ENCODE measurements at regions not wholly inside any gene's neighbourhood (a gene's known extent, or its start where the extent isn't known, plus 50 kb on each side); places are given as distances from the start of the nearest gene placed in this dataset.

DNA sequence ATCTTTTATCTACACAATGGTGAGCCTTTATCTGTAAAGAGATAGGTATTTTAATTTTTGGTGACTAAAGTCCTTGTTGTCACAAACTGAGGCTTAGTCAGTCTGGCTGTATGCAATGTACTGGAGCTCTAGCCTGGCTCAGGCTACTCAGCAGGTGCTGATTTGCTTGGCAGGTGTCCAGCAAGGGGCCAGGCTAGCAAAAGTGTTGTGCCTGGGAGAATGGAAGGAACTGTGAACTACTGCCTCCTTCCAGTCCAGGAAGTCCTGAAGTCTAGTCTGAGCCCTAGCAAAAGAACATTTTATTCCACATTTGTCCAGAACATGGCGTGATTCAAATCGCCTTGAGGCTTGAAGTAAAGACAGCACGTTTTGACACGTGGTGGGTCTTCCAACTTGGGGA, 260.5 kb downstream of the CCDC85A start:
- DNase-seq (ENCODE audit: low spot score) = no peak

DNA sequence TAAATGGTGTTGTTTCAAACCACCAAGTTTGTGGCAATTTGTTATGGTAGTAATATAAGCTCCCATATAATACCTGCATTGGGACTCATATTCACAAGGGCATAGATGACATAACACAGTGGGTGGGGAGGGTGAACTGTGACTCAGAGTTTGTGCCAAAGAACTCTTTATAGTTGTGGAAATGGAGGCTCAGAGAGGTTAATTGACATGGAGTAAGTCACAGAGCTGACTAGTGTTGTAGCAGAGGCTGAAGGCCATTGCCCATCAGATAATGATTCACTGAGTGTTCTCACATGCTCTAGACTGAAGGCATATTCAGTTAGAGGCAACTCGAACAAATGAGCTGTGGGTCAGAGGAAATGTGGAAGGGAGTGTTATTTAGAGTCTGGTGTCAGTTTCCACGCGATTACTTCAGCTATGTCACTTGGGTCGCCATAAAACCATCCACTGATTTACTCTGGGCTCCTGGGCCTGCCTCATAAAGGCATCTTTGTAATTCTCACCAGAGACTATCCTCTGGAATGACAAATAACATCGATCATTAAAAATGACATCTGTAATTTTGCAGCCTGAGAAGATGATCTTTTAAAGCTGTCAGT, 264.7 kb downstream of the CCDC85A start:
- no peak for DNase-seq (ENCODE audit: low spot score)

DNA sequence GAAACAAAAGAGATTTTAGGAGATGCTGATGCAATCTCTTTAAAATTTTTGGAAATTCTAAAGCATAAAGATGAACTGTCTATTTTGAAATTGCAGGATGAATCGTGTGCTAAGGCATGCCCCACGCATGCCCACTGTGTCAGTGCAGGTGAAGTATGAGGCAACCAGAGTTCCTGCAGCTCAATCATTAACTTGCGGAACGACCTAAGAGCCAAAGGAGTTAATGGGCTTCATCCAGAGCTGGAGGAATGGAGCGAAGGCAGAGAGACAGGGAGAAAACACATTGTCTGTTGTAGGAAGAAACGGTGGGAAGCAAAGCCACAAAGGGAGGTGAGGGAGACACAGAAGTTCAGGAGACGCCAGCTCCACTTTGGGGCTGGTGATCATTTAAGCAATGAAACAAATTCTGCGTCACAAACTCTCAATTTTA, 265.2 kb downstream of the CCDC85A start:
- DNase-seq (ENCODE audit: low spot score) = no peak

DNA sequence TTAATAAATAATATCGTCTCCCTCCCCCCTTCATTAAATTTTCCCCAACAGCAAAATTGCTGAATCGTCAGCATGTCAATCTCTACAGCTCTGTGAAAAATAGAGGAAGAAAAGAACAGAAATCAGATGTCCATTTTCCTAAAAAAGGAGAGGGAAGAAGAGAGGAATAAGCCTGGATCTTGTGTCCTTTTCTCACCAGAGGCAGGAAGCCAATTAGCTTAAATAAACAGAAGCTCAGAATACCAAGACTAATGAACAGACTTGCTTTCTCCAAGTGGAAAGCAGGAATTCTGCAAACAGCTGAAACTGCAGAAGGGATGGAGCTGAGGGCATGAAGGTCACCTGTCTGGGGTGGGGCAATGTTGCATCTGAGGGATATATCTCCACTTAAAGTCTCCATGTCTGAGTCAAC, 265.7 kb downstream of the CCDC85A start:
- DNase-seq (ENCODE audit: low spot score) = no peak

DNA sequence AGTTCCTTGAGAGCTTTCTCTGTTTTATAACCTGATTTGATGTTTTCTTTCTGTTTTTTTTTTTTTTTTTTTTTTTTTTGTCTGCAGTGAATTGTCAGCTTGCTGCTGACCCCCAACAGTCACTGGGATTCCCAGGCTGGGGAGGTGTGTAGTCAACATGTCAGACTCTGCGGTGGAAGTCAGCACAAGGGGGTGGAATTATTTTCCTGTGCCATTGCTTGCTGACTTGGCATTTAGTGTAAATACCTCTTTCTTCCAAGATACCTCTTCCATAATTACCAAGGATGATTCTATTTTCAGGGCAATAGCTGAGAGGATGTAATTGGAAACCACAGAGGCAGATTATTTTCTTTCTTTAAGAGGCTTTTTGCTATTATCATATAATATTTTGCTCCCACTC, 266.3 kb downstream of the CCDC85A start:
- no peak for DNase-seq (ENCODE audit: low spot score)

DNA sequence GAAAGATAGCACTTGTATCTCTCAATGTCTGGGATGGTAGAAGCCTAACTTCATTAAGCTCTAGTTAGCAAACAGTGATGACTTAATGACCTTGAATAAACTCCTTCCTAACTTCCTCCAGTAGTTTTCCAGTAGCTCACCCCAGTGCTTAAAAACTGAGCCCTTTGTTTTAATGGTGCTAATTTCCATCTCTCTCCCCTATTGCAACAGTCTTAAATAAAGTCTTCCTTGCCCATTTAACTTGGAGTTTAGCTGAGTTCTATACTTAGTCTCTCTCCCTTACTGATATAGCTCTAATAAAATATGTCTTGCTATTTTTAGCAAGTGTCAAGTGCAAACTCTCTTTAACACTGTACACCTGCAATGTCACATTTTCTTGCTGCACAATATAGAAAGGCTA, 267.0 kb downstream of the CCDC85A start:
- no peak for DNase-seq (ENCODE audit: low spot score)

DNA sequence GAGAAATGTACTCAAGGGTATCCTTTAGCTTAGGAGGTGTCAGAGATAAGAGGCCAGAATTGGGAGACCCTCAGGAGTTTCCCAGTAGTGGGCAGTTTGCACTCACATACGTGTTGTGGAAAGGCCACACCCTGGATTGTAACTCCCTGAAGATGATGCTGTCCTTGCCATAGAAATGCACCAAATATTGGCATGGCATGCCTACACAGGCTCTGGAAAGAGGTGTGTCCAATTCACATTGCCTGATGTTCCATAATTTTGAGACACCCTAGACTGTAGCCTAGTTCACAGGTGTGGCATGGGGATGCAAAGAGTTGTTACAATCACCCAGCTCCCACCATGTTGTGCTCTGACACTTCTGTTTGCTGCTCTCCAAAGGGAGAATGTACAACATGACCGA, 271.9 kb downstream of the CCDC85A start:
- no peak for DNase-seq (ENCODE audit: low spot score)

DNA sequence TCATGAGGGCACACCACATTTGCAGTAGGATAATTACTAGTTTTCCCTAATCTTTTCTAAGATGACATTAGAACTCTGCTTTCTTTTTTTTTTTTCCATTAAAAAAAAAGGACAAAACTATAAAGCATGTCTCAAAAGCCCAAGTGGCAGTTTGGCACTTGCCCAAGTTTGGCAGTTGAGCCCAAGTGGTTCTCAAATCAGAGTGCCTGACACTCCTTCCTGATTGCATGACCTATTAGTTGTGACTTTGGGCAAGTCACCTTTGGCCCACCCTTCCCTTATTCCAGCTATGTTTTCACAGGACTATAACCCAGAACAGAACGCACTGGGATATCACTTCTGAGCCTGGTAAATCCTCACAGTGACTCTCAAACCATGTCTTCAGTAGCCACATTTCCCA, 273.0 kb downstream of the CCDC85A start:
- no peak for DNase-seq (ENCODE audit: low spot score)

DNA sequence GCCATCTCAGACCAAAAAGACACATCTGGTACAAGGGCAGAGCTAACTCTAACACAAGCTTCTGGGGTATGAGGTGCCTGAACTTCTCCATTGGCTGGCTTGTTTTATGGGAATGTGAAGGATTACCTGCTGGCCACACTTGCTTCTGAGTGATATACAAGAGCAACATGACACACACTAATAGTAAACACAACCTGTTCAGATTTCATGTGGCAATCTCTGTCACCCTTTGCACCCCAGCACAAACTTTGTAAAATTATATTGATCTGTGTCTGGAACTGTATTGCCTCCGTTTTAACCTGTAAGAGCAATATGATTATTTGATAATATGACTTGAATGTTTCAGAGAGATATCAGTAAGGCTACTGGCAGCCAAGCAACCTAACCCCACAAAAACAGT, 276.7 kb downstream of the CCDC85A start:
- DNase-seq (ENCODE audit: low spot score) = no peak

DNA sequence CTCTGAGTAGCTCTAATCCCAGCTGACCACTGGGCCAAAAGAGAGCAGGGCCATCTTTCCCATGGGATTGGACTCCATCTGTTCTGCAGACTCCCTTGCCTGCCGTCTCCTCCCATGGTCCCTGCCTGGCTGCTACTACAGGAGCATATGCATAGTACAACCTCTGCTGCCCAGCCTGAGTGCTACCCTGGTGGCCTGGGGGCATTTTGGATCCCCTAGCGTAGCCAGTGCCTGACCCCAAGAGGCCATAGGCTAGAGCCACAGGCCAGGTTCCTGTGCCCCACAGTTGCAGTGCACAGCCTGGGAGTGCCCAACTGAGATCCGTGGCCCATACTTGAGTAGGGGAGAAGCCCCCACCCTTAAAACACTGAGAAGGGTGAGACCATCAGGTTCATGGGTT, 280.3 kb downstream of the CCDC85A start:
- no peak for DNase-seq (ENCODE audit: low spot score)

DNA sequence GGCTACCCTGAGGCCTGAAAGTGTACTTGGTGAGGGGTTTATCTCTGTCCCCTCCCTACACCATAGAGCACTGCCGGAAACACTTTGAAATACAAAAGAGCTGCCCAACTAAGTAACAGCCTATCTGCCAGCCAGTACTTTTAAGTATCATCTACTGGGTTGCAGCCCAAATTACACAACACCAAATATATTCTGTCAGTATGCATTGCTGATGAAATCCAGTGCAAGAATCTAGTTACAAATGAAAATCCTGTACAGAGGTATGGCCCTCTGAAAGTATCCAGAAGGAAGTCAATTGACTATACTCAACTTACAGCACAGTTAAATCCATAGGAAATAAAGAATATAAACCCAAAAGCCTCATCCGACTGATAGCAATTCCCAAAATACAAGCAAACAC, 280.8 kb downstream of the CCDC85A start:
- no peak for DNase-seq (ENCODE audit: low spot score)

DNA sequence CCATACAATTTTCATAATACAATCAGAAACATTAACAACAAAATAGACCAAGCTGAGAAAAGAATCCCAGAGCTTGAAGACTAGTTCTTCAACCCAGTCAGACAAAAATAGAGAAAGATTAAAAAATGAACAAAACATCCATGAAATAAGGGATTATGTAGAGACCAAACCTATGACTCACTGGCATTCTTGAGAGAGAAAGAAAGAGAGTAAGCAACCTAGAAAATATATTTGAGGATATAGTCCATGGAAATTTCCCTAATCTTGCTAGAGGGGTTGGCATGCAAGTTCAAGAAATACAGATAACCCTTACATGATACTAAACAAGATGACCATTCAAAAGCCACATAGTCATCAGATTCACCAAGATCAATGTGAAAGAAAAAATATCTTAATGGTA, 281.7 kb downstream of the CCDC85A start:
- no peak for DNase-seq (ENCODE audit: low spot score)

DNA sequence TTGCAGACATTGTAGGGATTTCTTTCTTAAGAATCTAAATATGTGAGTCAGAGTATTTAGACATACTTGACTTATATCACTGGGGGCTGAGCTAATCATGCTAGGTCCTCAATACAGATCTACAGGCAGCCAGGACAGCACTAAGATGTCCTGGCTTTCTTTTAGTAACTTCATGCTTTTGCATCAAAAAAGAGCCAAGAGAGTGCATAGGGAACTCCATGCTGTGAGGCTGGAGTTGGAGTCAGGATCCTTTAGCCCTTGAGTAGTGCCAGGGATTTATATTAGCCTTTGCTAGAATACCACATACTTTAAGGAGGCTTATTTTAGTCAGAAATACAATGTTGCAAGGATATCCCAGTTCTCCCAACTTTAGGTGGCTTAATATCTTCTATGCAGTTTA, 289.7 kb downstream of the CCDC85A start:
- DNase-seq (ENCODE audit: low spot score) = no peak

DNA sequence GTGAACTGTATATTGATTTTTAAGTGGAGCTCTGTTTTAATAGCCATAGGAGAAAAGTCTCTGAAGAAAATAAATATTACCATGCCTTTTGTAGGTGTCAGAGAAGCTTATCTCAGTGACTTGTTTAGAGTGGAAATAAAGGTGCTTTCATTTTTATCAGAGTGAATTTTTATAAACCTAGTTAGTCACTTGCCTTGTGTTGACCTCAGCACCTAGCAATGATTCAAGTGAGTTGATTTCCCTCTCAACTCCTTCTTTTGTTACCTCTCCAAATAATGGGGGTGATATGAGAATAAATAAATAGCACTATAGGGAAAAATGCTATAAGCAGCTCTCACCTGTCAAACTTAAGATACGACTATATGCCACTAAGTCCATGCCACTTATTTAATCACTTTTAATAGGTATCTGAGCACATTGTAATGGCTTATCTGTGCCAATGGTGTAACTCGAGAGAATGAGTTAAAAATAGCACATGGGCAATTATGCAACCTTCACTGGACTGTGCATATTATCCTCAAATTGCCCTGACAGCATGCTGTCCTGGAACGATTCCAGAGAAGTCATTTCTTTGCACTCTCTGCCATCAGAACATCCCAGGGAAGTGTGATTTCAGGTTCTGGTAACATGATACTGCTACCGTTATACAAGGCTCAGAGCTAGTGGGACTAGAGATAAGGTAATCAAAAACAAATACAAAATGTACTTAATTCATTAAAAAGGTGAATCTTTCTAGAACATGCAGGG, 290.8 kb downstream of the CCDC85A start:
- no peak for DNase-seq (ENCODE audit: low spot score)

DNA sequence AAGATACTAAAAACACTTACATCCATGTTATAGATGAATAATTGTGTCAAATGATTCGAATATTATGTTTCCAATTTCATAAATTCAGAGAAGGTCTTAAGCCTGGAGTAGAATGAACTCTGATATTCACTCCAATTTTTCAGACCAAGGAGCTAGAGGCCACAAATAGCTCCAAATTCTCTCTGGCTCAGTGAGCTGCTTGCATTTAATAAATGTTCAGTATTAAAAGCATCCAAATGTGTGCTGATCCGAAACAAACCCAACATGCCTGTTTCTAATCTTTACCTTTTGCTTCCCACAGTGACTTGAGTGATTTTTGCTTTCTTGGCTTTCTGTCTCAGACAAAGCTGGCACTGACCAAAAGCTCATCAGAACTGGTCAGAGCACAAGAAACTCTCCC, 291.4 kb downstream of the CCDC85A start:
- no peak for DNase-seq (ENCODE audit: low spot score)

DNA sequence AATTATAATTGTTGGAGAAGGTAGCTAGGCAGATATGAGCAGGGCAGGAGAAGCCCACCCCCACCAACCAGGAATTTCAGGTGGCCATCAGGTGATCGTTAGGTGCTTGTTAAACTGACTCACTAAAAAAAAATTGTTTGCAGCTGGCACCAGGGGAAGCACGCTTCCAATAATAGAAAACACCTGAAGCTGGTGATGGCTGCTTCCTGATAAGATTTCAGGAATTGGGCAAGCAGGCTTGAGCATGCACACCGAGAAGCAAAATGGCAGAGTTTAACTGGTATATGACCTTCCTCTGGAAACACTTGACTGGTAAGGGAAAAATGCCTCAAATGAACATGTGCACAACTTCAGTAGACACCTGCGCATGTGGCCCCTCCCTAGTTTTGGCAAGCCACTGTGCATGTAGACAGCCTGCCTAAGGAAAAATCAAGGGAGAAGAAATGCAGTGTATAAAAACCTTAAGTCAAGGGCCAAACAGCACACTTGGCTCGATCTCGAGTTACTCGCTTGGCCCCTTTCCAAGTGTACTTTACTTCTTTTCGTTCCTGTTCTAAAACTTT, 292.8 kb downstream of the CCDC85A start:
- no peak for DNase-seq (ENCODE audit: low spot score)

DNA sequence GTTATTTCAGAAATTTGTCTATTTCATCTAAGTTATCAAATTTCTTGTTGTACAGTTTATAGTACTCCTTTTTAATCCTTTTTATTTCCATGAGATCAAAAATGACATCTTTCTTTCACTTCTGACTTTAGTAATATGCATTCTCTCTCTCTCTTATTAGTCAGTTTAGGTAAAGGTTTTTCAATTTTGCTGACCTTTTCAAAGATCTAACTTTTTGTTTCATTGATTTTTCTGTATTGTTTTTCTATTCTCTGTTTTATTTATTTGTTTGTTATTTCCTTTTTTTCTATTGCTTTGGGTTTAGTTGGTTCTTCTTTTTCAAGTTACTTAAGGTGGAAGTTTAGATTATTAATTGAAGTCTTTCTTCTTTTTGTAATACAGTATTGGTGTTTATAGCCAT, 294.2 kb downstream of the CCDC85A start:
- no peak for DNase-seq (ENCODE audit: low spot score)

DNA sequence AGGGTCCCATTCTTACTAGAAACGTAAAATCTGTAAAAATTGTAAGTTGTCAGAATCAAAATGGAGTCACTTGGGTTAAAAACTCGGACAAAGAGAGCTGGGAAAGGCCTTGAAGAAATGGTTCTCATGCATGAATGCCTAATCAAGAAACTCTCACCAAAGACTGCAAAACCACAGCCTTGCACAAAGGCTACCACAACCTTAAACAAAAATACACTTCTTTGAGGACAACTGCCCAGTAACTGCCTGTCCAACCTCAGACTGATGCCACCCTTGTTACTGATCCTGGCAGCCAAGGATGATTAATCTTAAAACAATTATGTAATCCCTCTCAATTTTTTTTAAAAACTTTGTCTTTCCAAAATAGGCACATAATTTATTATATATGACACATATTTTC, 299.3 kb downstream of the CCDC85A start:
- no peak for DNase-seq (ENCODE audit: low spot score)

DNA sequence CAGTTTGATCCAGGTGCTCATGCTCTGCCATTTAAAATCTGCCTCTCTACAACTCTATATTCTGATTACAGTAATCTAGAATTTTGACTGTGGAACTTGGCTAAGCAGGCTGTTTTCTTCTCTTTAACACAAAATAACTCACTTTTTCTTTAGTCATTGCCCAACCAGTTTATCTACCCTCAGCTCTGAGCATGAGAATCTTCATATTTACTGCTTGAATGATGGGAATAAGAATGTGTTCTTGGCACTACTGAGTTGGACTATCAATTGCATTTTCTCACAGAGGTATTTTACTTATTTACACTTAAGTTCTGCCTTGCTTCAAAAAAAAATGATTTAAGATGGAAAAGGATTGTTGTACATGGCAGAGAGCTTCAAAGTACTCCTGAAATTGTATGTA, 301.1 kb downstream of the CCDC85A start:
- DNase-seq (ENCODE audit: low spot score) = no peak

DNA sequence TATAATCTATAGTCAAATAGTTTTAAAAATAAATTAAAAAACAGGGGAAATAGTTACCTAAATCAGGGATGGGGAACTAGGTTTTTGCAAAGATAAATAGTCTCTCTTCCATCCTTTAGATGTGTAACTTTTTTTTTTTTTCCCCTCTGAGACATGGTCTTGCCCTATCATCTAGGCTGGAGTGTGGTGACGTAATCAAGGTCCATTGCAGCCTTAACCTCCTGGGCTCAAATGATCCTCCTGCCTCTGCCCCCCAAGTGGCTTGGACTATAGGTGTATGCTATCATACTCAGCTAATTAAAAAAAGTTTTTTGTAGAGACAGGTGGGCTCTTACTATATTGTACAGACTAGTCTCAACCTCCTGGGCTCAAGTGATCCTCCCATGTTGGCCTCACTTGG, 316.5 kb downstream of the CCDC85A start:
- no peak for DNase-seq (ENCODE audit: low spot score)

DNA sequence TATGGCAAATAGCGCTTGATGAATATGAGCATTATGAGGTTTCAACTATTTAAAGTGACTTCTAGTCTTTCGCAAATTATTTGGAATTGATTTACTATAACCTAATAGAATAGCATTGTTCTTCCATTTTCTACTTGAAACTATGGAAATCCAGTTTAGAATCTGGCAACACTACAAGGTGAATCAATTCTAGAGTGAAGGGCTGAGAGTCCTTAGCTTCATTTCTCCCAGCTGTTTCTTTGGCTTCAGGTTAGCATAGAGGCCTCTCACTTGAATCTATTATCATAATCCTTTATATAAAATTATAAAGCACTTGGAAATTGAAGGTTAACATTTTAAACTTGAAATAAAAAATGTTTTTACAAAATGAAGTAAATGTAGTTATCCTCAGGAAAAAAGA, 318.8 kb downstream of the CCDC85A start:
- DNase-seq (ENCODE audit: low spot score) = no peak

DNA sequence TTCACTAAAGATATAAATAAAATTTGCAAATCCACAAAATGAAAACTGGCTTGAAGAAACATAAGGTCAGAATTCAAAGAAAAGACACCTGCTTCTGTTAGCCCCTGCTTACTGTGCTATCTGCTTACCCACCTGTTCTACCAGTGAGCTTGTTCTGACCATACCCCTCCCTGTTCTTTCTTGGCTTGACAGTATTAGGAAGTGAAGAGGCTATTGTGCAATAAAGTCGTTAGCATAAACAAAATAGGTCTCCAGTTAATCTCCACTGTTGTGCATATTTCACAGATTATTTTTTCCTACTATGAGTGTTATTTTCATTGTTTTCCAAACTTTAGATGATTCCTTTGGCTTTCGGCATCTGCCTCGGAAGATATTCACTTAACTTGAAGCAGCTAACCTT, 322.1 kb downstream of the CCDC85A start:
- DNase-seq (ENCODE audit: low spot score) = no peak

DNA sequence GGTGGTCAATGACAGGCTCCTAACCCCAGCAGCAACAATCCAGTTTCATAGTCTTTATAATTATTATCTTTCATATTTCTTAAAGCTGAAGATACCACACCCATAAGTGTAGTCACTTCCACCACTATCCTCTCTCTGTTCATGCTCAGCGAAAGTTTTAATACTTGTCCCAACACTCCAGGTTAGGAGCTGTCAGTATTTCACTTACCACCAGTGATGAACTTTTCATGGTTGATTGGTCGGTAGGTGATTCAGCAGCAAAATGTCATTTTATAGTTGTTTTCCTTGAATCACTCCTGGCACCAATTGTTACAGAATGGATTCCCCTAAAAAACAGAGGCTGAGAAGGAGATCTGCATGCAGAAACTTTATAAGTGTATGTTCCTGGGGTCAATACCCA, 324.9 kb downstream of the CCDC85A start:
- DNase-seq (ENCODE audit: low spot score) = no peak

DNA sequence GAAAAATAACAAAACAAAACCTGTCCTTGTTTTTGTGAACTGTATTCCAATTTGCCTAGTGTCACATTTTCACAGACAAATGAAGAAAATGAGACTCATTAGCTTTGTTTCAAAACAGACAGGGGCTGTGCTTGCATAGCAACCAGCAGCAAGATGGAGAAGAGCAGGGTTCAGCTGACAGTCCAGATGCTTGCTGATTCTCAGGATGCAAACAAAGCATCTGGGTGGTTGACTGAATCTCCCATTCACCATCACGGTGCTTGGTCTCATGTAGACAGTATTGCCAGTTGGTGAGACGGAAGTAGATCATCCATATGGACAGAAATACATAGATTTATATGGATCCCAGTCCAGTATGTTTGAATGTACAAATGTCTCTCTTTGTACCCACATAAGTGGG, 326.8 kb downstream of the CCDC85A start:
- no peak for DNase-seq (ENCODE audit: low spot score)

Measured in hepatic stellate cell (primary cell).